ENCODE measurements at regions not wholly inside any gene's neighbourhood (a gene's known extent, or its start where the extent isn't known, plus 50 kb on each side); places are given as distances from the start of the nearest gene placed in this dataset.

DNA sequence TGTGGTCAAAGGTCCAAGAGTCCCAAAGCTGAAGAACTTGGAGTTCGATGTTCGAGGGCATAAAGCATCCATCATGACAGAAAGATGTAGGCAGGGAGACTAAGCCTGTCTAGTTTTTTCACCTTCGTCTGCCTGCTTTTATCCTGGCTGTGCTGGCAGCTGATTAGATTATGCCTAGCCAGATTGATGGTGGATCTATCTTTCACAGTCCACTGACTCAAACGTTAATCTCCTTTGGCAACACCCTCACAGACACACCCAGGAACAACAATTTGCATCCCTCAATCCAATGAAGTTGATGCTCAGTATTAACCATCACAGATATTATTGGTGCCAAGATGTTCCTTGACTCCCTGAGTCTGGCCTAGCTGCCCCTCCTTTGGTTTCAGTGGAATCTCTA is 530.8 kb upstream of the CLINT1 start:
- Histone ChIP-seq H3K36me3 (ENCODE audit: control insufficient read depth, insufficient read depth, low read length) (no peaks in the 10 kb centered on the region), H3K27me3 (ENCODE audit: control insufficient read depth, insufficient read depth, low read length) (no peaks in the 10 kb centered on the region), H3K4me3 (ENCODE audit: low read depth, low read length) (no peak overlapping the region)
- DNase-seq (ENCODE audit: low read depth): no peak
- TF ChIP-seq, protein P1, sequence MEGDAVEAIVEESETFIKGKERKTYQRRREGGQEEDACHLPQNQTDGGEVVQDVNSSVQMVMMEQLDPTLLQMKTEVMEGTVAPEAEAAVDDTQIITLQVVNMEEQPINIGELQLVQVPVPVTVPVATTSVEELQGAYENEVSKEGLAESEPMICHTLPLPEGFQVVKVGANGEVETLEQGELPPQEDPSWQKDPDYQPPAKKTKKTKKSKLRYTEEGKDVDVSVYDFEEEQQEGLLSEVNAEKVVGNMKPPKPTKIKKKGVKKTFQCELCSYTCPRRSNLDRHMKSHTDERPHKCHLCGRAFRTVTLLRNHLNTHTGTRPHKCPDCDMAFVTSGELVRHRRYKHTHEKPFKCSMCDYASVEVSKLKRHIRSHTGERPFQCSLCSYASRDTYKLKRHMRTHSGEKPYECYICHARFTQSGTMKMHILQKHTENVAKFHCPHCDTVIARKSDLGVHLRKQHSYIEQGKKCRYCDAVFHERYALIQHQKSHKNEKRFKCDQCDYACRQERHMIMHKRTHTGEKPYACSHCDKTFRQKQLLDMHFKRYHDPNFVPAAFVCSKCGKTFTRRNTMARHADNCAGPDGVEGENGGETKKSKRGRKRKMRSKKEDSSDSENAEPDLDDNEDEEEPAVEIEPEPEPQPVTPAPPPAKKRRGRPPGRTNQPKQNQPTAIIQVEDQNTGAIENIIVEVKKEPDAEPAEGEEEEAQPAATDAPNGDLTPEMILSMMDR (IDR thresholded peaks at IDR 0.05; ENCODE audit: insufficient read depth, low read length, poor library complexity, severe bottlenecking): no peak

- TF ChIP-seq, protein P1 (IDR thresholded peaks at IDR 0.05; ENCODE audit: insufficient read depth, low read length, poor library complexity, severe bottlenecking): no peak
- DNase-seq (ENCODE audit: low read depth): no peak
Measured at GRCh38 chr5:158388021-158388420, 529.1 kb upstream of the CLINT1 start.

GRCh38 chr5:158387499-158387898 is 528.6 kb upstream of the CLINT1 start:
- H3K27me3 ChIP-seq (ENCODE audit: control insufficient read depth, insufficient read depth, low read length): no peaks in the 10 kb centered on the region
- TF ChIP-seq, protein P1 (IDR thresholded peaks at IDR 0.05; ENCODE audit: insufficient read depth, low read length, poor library complexity, severe bottlenecking): no peak
- DNase-seq (ENCODE audit: low read depth): no peak
- H3K36me3 ChIP-seq (ENCODE audit: control insufficient read depth, insufficient read depth, low read length): no peaks in the 10 kb centered on the region
- H3K4me3 ChIP-seq (ENCODE audit: low read depth, low read length): no peak overlapping the region

More at GRCh38 chr5:158388021-158388420, 529.1 kb upstream of the CLINT1 start:
- Histone ChIP-seq H3K27me3 (ENCODE audit: control insufficient read depth, insufficient read depth, low read length) (no peaks in the 10 kb centered on the region), H3K4me3 (ENCODE audit: low read depth, low read length) (no peak overlapping the region), H3K36me3 (ENCODE audit: control insufficient read depth, insufficient read depth, low read length) (no peaks in the 10 kb centered on the region)

DNA sequence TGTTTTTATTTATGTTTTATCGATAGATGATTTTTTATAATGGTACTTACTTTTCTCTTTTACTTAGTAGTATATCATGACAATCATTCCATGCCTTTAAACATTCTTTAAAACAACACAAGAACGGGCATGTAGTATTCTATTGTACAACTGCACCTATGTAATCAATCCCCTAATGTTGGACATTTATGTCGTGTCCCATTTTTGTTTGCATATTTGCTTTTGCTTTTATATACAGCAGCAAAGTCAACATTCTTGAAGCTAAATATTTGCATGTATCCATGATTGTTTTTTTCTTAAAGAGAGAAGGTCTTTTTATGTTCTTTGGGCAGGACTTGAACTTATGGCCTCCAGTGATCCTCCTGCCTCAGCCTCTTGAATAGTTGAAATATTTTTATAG is 527.0 kb upstream of the CLINT1 start:
- no peak overlapping the region for H3K4me3 ChIP-seq (ENCODE audit: low read depth, low read length)
- DNase-seq (ENCODE audit: low read depth): no peak
- no peaks in the 10 kb centered on the region for H3K36me3 ChIP-seq (ENCODE audit: control insufficient read depth, insufficient read depth, low read length)
- no peaks in the 10 kb centered on the region for H3K27me3 ChIP-seq (ENCODE audit: control insufficient read depth, insufficient read depth, low read length)
- TF ChIP-seq, protein P1 (IDR thresholded peaks at IDR 0.05; ENCODE audit: insufficient read depth, low read length, poor library complexity, severe bottlenecking): no peak

DNA sequence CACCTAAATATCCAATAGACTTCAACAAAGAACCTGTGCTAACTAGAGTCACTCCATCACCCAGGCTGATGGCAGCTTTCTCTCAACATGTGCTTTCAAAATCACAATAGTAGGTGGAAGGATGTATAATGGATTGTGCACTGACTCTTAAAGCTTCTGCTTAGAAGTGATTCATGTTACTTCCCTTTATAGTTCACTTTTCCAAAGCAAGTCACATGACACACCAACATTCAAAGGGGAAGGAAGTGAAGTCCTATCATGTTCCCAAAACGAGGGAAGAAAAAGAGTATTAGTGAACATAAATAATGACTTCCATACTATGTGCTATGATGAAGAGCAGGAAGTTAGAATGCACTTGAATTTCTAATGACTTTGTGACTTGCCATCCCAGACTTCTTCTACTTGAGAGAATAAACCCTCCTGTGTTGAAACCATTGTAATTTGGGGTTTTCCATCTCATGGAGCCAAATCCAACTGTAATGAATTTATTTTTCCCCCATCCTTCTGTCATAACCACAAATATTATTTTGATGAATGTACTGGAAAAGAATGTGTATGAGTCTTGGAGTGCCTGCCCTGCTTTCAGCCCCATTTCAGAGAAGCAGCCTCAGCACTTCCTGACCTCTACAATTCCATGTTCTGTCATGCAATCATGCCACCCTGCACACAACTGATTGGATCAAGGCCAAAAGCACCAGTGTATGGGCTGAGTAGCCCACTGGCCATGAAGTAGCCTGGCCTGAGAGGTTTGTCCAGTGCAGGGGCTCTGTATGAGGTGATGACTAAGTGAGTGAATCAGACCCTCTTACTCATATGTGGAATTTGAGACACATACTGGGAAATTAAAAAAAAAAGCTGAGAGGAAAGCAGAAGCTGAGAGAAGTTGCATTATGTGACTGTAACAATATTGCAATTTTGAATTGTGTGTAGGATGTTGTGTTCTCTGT is 525.9 kb upstream of the CLINT1 start:
- Histone ChIP-seq H3K27me3 (ENCODE audit: control insufficient read depth, insufficient read depth, low read length) (no peaks in the 10 kb centered on the region), H3K36me3 (ENCODE audit: control insufficient read depth, insufficient read depth, low read length) (no peaks in the 10 kb centered on the region), H3K4me3 (ENCODE audit: low read depth, low read length) (no peak overlapping the region)
- TF ChIP-seq, protein P1 (IDR thresholded peaks at IDR 0.05; ENCODE audit: insufficient read depth, low read length, poor library complexity, severe bottlenecking): no peak
- peak; percentile 96 for DNase-seq (ENCODE audit: low read depth)
